ENCODE measurements at regions not wholly inside any gene's neighbourhood (a gene's known extent, or its start where the extent isn't known, plus 50 kb on each side); places are given as distances from the start of the nearest gene placed in this dataset.
"Not testable (repeated sequence)": the region's sequence is repeated elsewhere in the genome, so short reads cannot be mapped to it uniquely, and the experiment has no call there.

DNA sequence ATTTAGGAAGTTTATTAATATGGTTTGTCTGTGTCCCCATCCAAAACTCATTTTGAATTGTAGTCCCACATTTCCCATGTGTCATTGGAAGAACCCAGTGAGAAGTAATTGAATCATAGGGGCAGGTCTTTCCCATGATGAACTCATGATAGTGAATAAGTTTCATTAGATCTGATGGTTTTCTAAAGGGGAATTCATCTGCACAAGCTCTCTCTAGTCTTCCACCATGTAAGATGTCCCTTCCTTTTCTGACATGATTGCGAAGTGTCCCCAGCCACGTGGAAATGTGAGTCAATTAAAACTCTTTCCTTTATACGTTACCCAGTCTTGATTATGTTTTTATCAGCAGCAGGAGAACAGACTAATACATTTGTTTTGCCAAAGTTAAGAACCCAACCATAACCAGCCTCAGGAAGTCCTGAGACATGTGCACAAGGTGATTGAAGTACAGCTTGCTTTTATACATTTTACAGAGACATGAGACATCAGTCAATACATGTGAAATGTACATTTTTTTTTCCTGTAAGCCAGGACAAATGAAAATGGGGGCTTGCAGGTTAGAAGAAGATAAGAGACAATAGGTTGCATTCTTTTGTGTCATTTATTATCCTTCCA lies 1136.7 kb downstream of the TMEM121 start:
- DNase-seq: no peak
- intact Hi-C loops (cut with DNase I; ENCODE audit: low total_unique reads) (no loop called here), in situ Hi-C loops (cut with MboI; ENCODE audit: low pct_ligation_motif_present in 1 of 4, low pct_unique_long_range_greater_than_20kb in 1 of 4, low sequenced_read_pairs in 3 of 4) (no loop called here)
- TF ChIP-seq POLR2A (IDR thresholded peaks at IDR 0.05): no peak
- TF ChIP-seq, protein P1, sequence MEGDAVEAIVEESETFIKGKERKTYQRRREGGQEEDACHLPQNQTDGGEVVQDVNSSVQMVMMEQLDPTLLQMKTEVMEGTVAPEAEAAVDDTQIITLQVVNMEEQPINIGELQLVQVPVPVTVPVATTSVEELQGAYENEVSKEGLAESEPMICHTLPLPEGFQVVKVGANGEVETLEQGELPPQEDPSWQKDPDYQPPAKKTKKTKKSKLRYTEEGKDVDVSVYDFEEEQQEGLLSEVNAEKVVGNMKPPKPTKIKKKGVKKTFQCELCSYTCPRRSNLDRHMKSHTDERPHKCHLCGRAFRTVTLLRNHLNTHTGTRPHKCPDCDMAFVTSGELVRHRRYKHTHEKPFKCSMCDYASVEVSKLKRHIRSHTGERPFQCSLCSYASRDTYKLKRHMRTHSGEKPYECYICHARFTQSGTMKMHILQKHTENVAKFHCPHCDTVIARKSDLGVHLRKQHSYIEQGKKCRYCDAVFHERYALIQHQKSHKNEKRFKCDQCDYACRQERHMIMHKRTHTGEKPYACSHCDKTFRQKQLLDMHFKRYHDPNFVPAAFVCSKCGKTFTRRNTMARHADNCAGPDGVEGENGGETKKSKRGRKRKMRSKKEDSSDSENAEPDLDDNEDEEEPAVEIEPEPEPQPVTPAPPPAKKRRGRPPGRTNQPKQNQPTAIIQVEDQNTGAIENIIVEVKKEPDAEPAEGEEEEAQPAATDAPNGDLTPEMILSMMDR (IDR thresholded peaks at IDR 0.05): no peak
- no peak for TF ChIP-seq POLR2AphosphoS5 (IDR thresholded peaks at IDR 0.05)
- TF ChIP-seq EP300 (IDR thresholded peaks at IDR 0.05; ENCODE audit: low read depth): no peak
- peaks cover 10% of the 10 kb centered on the region for H3K27me3 ChIP-seq
- no peaks in the 10 kb centered on the region for H3K9me3 ChIP-seq
- H3K27ac ChIP-seq: no peak overlapping the region
- H3K4me3 ChIP-seq: no peak overlapping the region
- H3K36me3 ChIP-seq: no peaks in the 10 kb centered on the region
- 53 to 58% methylated on average over 3 of the region's 3 CpGs for WGBS, 2 donors (ENCODE audit: low coverage in 1 of 2)
- no peaks in the 10 kb centered on the region for H3K4me1 ChIP-seq

DNA sequence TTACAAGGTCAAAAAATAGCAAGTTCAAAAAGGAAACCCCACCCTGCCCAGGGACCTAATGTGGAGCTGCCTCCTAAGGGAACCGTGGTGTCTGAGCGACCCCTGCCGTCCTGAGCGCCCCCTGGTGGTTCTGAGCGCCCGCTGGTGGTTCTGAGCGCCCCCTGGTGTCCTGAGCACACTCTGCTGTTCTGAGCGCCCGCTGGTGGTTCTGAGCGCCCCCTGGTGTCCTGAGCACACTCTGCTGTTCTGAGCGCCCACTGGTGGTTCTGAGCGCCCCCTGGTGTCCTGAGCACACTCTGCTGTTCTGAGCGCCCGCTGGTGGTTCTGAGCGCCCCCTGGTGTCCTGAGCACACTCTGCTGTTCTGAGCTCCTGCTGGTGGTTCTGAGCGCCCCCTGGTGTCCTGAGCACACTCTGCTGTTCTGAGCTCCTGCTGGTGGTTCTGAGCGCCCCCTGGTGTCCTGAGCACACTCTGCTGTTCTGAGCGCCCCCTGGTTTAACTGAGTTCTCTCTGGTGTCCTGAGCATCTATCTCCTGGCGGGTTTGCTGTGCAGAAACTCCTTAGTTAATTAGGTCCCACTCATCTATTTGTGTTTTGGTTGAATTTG lies 1137.5 kb downstream of the TMEM121 start:
- H3K27ac ChIP-seq; in situ Hi-C loops (cut with MboI; ENCODE audit: low pct_ligation_motif_present in 1 of 4, low pct_unique_long_range_greater_than_20kb in 1 of 4, low sequenced_read_pairs in 3 of 4); H3K36me3 ChIP-seq; H3K4me3 ChIP-seq; intact Hi-C loops (cut with DNase I; ENCODE audit: low total_unique reads); H3K9me3 ChIP-seq; H3K4me1 ChIP-seq: not testable (repeated sequence)
- peak; percentile 27 for DNase-seq
- peaks cover 18% of the 10 kb centered on the region for H3K27me3 ChIP-seq
- TF ChIP-seq, protein P1 (IDR thresholded peaks at IDR 0.05): peak in 3 of 5 experiments; percentile 17 to 45 (median 43)
- 42 to 57% methylated on average over 10 to 17 of the region's 19 CpGs for WGBS, 2 donors (ENCODE audit: low coverage in 1 of 2)

DNA sequence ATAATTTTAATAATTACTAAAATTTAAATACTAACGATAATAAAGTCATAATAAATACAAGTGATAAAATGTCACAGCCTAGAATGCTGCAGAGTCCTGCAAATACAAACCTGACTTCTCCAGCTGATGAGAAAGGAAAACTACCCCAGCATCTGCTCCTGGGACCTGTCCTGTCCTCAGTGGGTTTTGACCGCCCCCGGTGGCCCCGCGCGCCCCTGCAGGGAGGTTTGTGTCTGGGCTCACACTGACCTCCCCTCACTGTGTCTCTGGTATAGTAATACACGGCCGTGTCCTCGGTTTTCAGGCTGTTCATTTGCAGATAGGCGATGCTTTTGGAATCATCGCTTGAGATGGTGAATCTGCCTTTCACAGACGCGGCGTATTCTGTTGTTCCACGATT lies 1139.4 kb downstream of the TMEM121 start:
- in situ Hi-C loops (cut with MboI; ENCODE audit: low pct_ligation_motif_present in 1 of 4, low pct_unique_long_range_greater_than_20kb in 1 of 4, low sequenced_read_pairs in 3 of 4): no loop called here
- no peaks in the 10 kb centered on the region for H3K4me1 ChIP-seq

DNA sequence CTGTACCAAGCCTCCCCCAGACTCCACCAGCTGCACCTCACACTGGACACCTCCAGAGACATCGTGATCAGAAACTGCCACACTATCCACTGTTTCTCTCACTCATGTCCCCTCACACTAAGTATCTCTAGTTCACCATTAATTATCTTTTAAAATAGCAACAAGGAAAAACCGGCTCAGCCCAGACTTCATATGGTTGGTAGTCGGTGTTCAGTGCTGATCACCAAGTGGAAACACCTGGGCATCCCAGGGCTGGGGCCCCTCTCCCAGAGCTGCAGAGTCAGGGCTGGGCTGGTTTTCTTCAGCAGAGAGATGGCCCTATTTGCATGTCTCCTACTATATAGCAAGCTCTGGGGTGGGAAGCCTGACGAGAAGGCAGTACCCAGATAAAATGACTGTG lies 1140.0 kb downstream of the TMEM121 start:
- 76 to 100% methylated on average over 1 to 4 of the region's 4 CpGs for WGBS, 2 donors (ENCODE audit: low coverage in 1 of 2)
- peaks cover 38% of the 10 kb centered on the region for H3K27me3 ChIP-seq
- in situ Hi-C loops (cut with MboI; ENCODE audit: low pct_ligation_motif_present in 1 of 4, low pct_unique_long_range_greater_than_20kb in 1 of 4, low sequenced_read_pairs in 3 of 4) (no loop called here), intact Hi-C loops (cut with DNase I; ENCODE audit: low total_unique reads) (no loop called here)
- TF ChIP-seq, protein P1 (IDR thresholded peaks at IDR 0.05): no peak
- TF ChIP-seq POLR2AphosphoS5 (IDR thresholded peaks at IDR 0.05) (no peak), EP300 (IDR thresholded peaks at IDR 0.05; ENCODE audit: low read depth) (no peak), POLR2A (IDR thresholded peaks at IDR 0.05) (no peak)
- no peak overlapping the region for H3K4me3 ChIP-seq
- H3K36me3 ChIP-seq: no peaks in the 10 kb centered on the region
- H3K9me3 ChIP-seq: no peaks in the 10 kb centered on the region
- DNase-seq: no peak
- no peaks in the 10 kb centered on the region for H3K4me1 ChIP-seq
- no peak overlapping the region for H3K27ac ChIP-seq

More for the DNA sequence above, 1139.4 kb downstream of the TMEM121 start:
- intact Hi-C loops (cut with DNase I; ENCODE audit: low total_unique reads): no loop called here
- no peak overlapping the region for H3K4me3 ChIP-seq
- no peak for DNase-seq
- no peak overlapping the region for H3K27ac ChIP-seq
- no peaks in the 10 kb centered on the region for H3K36me3 ChIP-seq
- H3K27me3 ChIP-seq: peaks cover 34% of the 10 kb centered on the region
- 90 to 92% methylated on average over 6 to 15 of the region's 15 CpGs for WGBS, 2 donors (ENCODE audit: low coverage in 1 of 2)
- H3K9me3 ChIP-seq: no peaks in the 10 kb centered on the region
- TF ChIP-seq EP300 (IDR thresholded peaks at IDR 0.05; ENCODE audit: low read depth): no peak
- no peak for TF ChIP-seq POLR2A (IDR thresholded peaks at IDR 0.05)
- TF ChIP-seq POLR2AphosphoS5 (IDR thresholded peaks at IDR 0.05): no peak
- TF ChIP-seq, protein P1 (IDR thresholded peaks at IDR 0.05): no peak
